ENCODE measurements at regions not wholly inside any gene's neighbourhood (a gene's known extent, or its start where the extent isn't known, plus 50 kb on each side); places are given as distances from the start of the nearest gene placed in this dataset.

DNA sequence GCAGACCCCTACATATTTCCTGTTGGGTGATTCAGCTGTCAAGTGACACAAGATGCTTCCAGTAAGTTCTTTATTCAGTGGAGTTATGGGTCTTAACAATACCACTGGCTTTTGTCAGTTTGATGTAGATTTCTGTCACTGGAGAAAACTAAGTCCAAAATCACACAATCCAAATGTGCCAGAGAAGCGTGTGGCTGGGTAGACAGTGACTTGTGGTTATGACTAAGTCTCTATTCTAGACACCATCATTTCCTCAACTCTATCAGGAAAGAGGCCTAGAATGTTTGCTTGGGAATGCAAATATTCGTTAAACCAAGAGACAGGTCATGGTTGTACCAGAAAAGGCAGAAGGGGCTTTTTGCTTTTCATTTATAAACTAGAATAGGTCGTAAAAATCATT is 54.4 kb upstream of the HS3ST1 start:
- H3K4me3 Mint-ChIP-seq, result no peak overlapping the region
- ChIA-PET CTCF (no interaction called here), POLR2A (no interaction called here)
- Histone ChIP-seq H3K36me3 (ENCODE audit: control insufficient read depth in 2 of 3, insufficient read depth in 3 of 3, low read length in 3 of 3) (no peaks in the 10 kb centered on the region), H3K27ac (ENCODE audit: low read depth, low read length) (no peak overlapping the region), H3K4me1 (ENCODE audit: control insufficient read depth in 2 of 2, insufficient read depth in 2 of 2, low read length in 2 of 2) (peaks cover 5 to 28% of the 10 kb centered on the region in 2 donors), H3K27me3 (ENCODE audit: control insufficient read depth in 2 of 2, insufficient read depth in 2 of 2, low read length in 2 of 2) (no peaks in the 10 kb centered on the region), H3K9me3 (ENCODE audit: control insufficient read depth in 2 of 3, low read length in 3 of 3) (no peaks in the 10 kb centered on the region), H3K4me3 (ENCODE audit: low read length) (no peak overlapping the region)
- H3K4me1 Mint-ChIP-seq, result peaks cover 1 to 19% (median 13%) of the 10 kb centered on the region in 7 donors
- DNase-seq, result no peak
- peak; percentile 22 for ATAC-seq
- intact Hi-C loops (cut with micrococcal nuclease), result no loop called here
- peaks cover 0 to 3% (median 0%) of the 10 kb centered on the region in 11 donors for H3K9me3 Mint-ChIP-seq
- no peak overlapping the region for H3K27ac Mint-ChIP-seq
- peaks cover 0 to 6% (median 0%) of the 10 kb centered on the region in 5 donors for H3K36me3 Mint-ChIP-seq
- no peaks in the 10 kb centered on the region for H3K27me3 Mint-ChIP-seq

DNA sequence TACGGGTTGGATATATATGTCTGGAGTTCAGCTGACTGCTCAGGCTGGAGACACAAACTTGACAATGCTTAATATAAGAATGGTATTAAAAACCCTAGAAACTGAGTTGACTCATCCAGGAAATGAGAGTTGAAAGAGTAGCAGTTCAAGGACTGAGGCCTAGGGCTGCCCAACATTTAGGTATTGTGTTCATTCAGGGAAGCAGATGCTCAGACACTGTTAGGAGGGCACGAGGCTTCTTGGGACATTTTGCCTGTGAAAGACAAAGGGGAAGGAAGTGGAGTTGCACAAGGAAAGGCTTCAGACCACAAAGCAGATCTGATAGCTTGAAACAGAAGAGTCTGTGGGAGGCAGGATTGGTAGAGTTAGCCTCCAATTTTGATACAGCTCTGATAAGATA is 52.0 kb upstream of the HS3ST1 start:
- Histone ChIP-seq H3K27ac (ENCODE audit: low read depth, low read length) (no peak overlapping the region), H3K4me3 (ENCODE audit: low read length) (no peak overlapping the region), H3K4me1 (ENCODE audit: control insufficient read depth in 2 of 2, insufficient read depth in 2 of 2, low read length in 2 of 2) (peaks cover 5 to 13% of the 10 kb centered on the region in 2 donors), H3K27me3 (ENCODE audit: control insufficient read depth in 2 of 2, insufficient read depth in 2 of 2, low read length in 2 of 2) (no peaks in the 10 kb centered on the region), H3K36me3 (ENCODE audit: control insufficient read depth in 2 of 3, insufficient read depth in 3 of 3, low read length in 3 of 3) (no peaks in the 10 kb centered on the region), H3K9me3 (ENCODE audit: control insufficient read depth in 2 of 3, low read length in 3 of 3) (no peaks in the 10 kb centered on the region)
- ChIA-PET CTCF (interaction anchor here (1.0 kb wide), 1 partner anchor 9 kb away, joined by 3 read pairs; no protein-coding TSS in a partner anchor), POLR2A (interaction anchor here (2.1 kb wide), 1 partner anchor 9 kb away, joined by 10 read pairs; no protein-coding TSS in a partner anchor)
- ATAC-seq (peak; percentile 92), DNase-seq (peak in 4 of 9 donors; percentile 8 to 21 (median 12))
- Mint-ChIP-seq H3K4me1 (peaks cover 0 to 10% (median 0%) of the 10 kb centered on the region in 7 donors), H3K36me3 (peaks cover 0 to 10% (median 0%) of the 10 kb centered on the region in 5 donors), H3K27ac (no peak overlapping the region), H3K27me3 (peaks cover 0 to 5% (median 0%) of the 10 kb centered on the region in 5 donors), H3K9me3 (peaks cover 0 to 9% (median 0%) of the 10 kb centered on the region in 11 donors), H3K4me3 (no peak overlapping the region)
- intact Hi-C loops (cut with micrococcal nuclease), result loop anchor here (1.0 kb wide), 1 partner anchor 9 kb away; no protein-coding TSS in a partner anchor

Measured in naive thymus-derived CD4-positive, alpha-beta T cell (primary cell).